H9 (cell line): ENCODE measurements at regions not wholly inside any gene's neighbourhood (a gene's known extent, or its start where the extent isn't known, plus 50 kb on each side); places are given as distances from the start of the nearest gene placed in this dataset.

Source experiments
- DNase-seq: peaks from one replicate; pipeline ENCODE4 v3.0.0-alpha.2; 2017
- H2AFZ ChIP-seq: one replicate; pipeline ENCODE4 v1.6.1; 2013; ENCODE audit warnings: mild to moderate bottlenecking, low read length, control low read depth, moderate library complexity
- H2AK5ac ChIP-seq: 2 replicates; pipeline ENCODE4 v1.6.1; 2013; ENCODE audit warnings: low read length, control low read depth, mixed read lengths; ENCODE audit not compliant: insufficient read length
- H2BK120ac ChIP-seq: one replicate; pipeline ENCODE4 v1.6.1; 2013; ENCODE audit warnings: low read depth, mild to moderate bottlenecking, low read length, control low read depth, inconsistent platforms; ENCODE audit not compliant: poor library complexity, severe bottlenecking
- H2BK12ac ChIP-seq: 2 replicates; pipeline ENCODE4 v1.6.1; 2013; ENCODE audit warnings: low read length, control low read depth, mixed read lengths, low read depth; ENCODE audit not compliant: insufficient read length
- H2BK15ac ChIP-seq: 2 replicates; pipeline ENCODE4 v1.6.1; 2013; ENCODE audit warnings: low read depth, low read length, control low read depth
- H2BK20ac ChIP-seq: one replicate; pipeline ENCODE4 v1.6.1; 2013; ENCODE audit warnings: low read depth, mild to moderate bottlenecking, low read length, control low read depth, inconsistent platforms; ENCODE audit not compliant: poor library complexity, severe bottlenecking
- H2BK5ac ChIP-seq: 2 replicates; pipeline ENCODE4 v1.6.1; 2013; ENCODE audit warnings: low read length, control low read depth, mixed read lengths; ENCODE audit not compliant: insufficient read length
- H3K14ac ChIP-seq: 2 replicates; pipeline ENCODE4 v1.6.1; 2013; ENCODE audit warnings: low read length, control low read depth; ENCODE audit not compliant: insufficient read depth
- H3K18ac ChIP-seq: 2 replicates; pipeline ENCODE4 v1.6.1; 2013; ENCODE audit warnings: low read depth, mild to moderate bottlenecking, mixed read lengths, low read length, control low read depth; ENCODE audit not compliant: insufficient read length
- H3K23ac ChIP-seq: 2 replicates; pipeline ENCODE4 v1.6.1; 2013; ENCODE audit warnings: low read length, control low read depth, mixed read lengths, low read depth; ENCODE audit not compliant: insufficient read length
- H3K23me2 ChIP-seq: 2 replicates; pipeline ENCODE4 v1.6.1; 2013; ENCODE audit warnings: low read depth, mild to moderate bottlenecking, mixed read lengths, low read length, control low read depth; ENCODE audit not compliant: insufficient read length, poor library complexity, severe bottlenecking
- H3K27ac ChIP-seq: 2 replicates; pipeline ENCODE4 v1.5.1; 2013; ENCODE audit warnings: low read length, control low read depth, mixed read lengths, low read depth; ENCODE audit not compliant: insufficient read length
- H3K27me3 ChIP-seq: 2 replicates; pipeline ENCODE4 v1.6.1; 2013; ENCODE audit warnings: low read length, control low read depth, inconsistent platforms; ENCODE audit not compliant: insufficient read depth
- H3K4ac ChIP-seq: 2 replicates; pipeline ENCODE4 v1.6.1; 2013; ENCODE audit warnings: low read depth, mild to moderate bottlenecking, control low read depth, inconsistent platforms, low read length, moderate library complexity
- H3K4me1 ChIP-seq: 2 replicates; pipeline ENCODE4 v1.6.1; 2013; ENCODE audit warnings: low read length, control low read depth, inconsistent platforms; ENCODE audit not compliant: insufficient read depth
- H3K4me2 ChIP-seq: 2 replicates; pipeline ENCODE4 v1.6.1; 2013; ENCODE audit warnings: low read length, control low read depth, mixed read lengths; ENCODE audit not compliant: insufficient read length, insufficient read depth
- H3K56ac ChIP-seq: 2 replicates; pipeline ENCODE4 v1.6.1; 2013; ENCODE audit warnings: low read depth, mild to moderate bottlenecking, mixed read lengths, low read length, control low read depth; ENCODE audit not compliant: insufficient read length
- H3K79me1 ChIP-seq: 2 replicates; pipeline ENCODE4 v1.6.1; 2013; ENCODE audit warnings: low read depth, mild to moderate bottlenecking, moderate library complexity, low read length, control low read depth, inconsistent platforms; ENCODE audit not compliant: insufficient read depth, poor library complexity, severe bottlenecking
- H3K79me2 ChIP-seq: 2 replicates; pipeline ENCODE4 v1.6.1; 2013; ENCODE audit warnings: low read length, control low read depth, inconsistent platforms; ENCODE audit not compliant: insufficient read depth
- H3K9ac ChIP-seq: 2 replicates; pipeline ENCODE4 v1.6.1; 2013; ENCODE audit warnings: low read length, control low read depth, mixed read lengths; ENCODE audit not compliant: insufficient read length; ENCODE audit errors: extremely low read depth
- H3K9me3 ChIP-seq: one replicate; pipeline ENCODE4 v1.6.1; 2013; ENCODE audit warnings: low read depth, low read length, inconsistent platforms; ENCODE audit not compliant: control insufficient read depth
- H3T11ph ChIP-seq: one replicate; pipeline ENCODE4 v1.6.1; 2013; ENCODE audit warnings: mild to moderate bottlenecking, low read length, control low read depth, inconsistent platforms
- H4K20me1 ChIP-seq: one replicate; pipeline ENCODE4 v1.6.1; 2013; ENCODE audit not compliant: control insufficient read depth, insufficient read length, insufficient read depth
- H4K5ac ChIP-seq: 2 replicates; pipeline ENCODE4 v1.6.1; 2013; ENCODE audit warnings: low read depth, mild to moderate bottlenecking, mixed read lengths, low read length, control low read depth; ENCODE audit not compliant: insufficient read length
- H4K8ac ChIP-seq: replicated peaks from 2 replicates; pipeline ENCODE4 v1.6.1; 2013; ENCODE audit warnings: low read length, control low read depth, mixed read lengths, low read depth; ENCODE audit not compliant: insufficient read length
- H4K91ac ChIP-seq: 2 replicates; pipeline ENCODE4 v1.6.1; 2013; ENCODE audit warnings: low read depth, mild to moderate bottlenecking, moderate library complexity, mixed read lengths, low read length, control low read depth; ENCODE audit not compliant: insufficient read length
- H3K27ac Mint-ChIP-seq, 3 experiments: 2 replicates in 2 of 3; 3 replicates in 1 of 3; pipeline ENCODE4 v1.8.0; 2020 to 2021; ENCODE audit warnings: mixed read lengths in 3 of 3, mild to moderate bottlenecking in 1 of 3, moderate library complexity in 1 of 3
- H3K27me3 Mint-ChIP-seq: 2 replicates; pipeline ENCODE4 v1.8.0; 2021; ENCODE audit warnings: low read depth, mild to moderate bottlenecking, moderate library complexity, mixed read lengths
- H3K36me3 Mint-ChIP-seq, 3 experiments: 2 replicates in 2 of 3; 3 replicates in 1 of 3; pipeline ENCODE4 v1.8.0; 2020 to 2021; ENCODE audit warnings: low read depth in 3 of 3, mixed read lengths in 3 of 3; ENCODE audit not compliant: insufficient read depth in 1 of 3
- H3K4me1 Mint-ChIP-seq, 2 experiments: 2 replicates each; pipeline ENCODE4 v1.8.0; 2020; ENCODE audit warnings: mixed read lengths in 2 of 2
- H3K4me3 Mint-ChIP-seq, 2 experiments: 2 replicates in 1 of 2; 3 replicates in 1 of 2; pipeline ENCODE4 v1.8.0; 2020 to 2021; ENCODE audit warnings: mild to moderate bottlenecking in 2 of 2, mixed read lengths in 2 of 2, moderate library complexity in 1 of 2
- H3K9me3 Mint-ChIP-seq, 2 experiments: 2 replicates in 1 of 2; 3 replicates in 1 of 2; pipeline ENCODE4 v1.8.0; 2020; ENCODE audit warnings: mild to moderate bottlenecking in 2 of 2, mixed read lengths in 2 of 2, moderate library complexity in 1 of 2
- WGBS: extraction: QIAGEN DNeasy Blood & Tissue Kit; methylation state at CpG from one replicate; pipeline ENCODE4 v1.1.7; 2013; ENCODE audit warnings: missing lambda C conversion rate, low lambda C conversion rate, mixed read lengths; ENCODE audit not compliant: insufficient read length; ENCODE audit errors: extremely low coverage; 5-methylcytosine and 5-hydroxymethylcytosine counted together
- TF ChIP-seq, protein P1 (sequence below): fragments of 200-600 bp; sonication (generic); conservative IDR thresholded peaks from 3 replicates; pipeline ENCODE4 v1.8.0; 2021; ENCODE audit warnings: antibody characterized with exemption, mild to moderate bottlenecking

DNA sequence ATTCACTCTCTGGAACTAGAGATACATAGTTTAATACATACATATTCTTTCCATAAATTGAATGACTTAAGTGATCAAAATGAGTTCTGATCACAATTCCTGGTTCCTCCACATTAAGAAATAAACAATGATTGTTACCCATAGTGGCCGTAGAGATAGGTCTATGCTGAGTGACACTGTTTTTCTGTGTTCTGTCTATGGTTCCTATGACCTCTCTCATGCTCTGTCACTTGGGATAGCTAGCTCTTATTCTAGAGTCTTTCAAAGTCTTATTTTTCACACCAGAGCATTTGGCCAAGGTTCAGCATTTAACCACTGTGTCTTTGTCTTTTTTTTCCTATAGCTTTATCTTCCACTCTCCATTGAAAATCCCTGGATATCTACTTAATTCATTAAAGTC, 132.4 kb downstream of the GOLGA6L6 start:
- Histone ChIP-seq H2AK5ac (no peak overlapping the region), H4K91ac (no peak overlapping the region), H3K4ac (no peak overlapping the region), H3K4me2 (no peak overlapping the region), H2BK5ac (no peak overlapping the region), H3K27me3 (no peaks in the 10 kb centered on the region), H3K9me3 (peaks cover 63% of the 10 kb centered on the region), H3K4me1 (no peaks in the 10 kb centered on the region), H3K14ac (no peak overlapping the region), H2BK15ac (no peak overlapping the region), H3K56ac (no peak overlapping the region), H3K79me1 (no peaks in the 10 kb centered on the region), H4K5ac (no peak overlapping the region), H3K9ac (no peak overlapping the region), H2BK20ac (no peak overlapping the region), H2BK120ac (no peak overlapping the region), H2AFZ (no peak overlapping the region), H3K23me2 (no peaks in the 10 kb centered on the region), H3K79me2 (no peaks in the 10 kb centered on the region), H3K23ac (no peak overlapping the region), H4K20me1 (no peaks in the 10 kb centered on the region), H2BK12ac (no peak overlapping the region), H3T11ph (no peak overlapping the region), H3K27ac (no peak overlapping the region), H4K8ac (no peak overlapping the region), H3K18ac (no peak overlapping the region)
- DNase-seq: no peak
- no CpG with 5 or more reads among the region's 1 CpG for WGBS
- H3K36me3 Mint-ChIP-seq: peaks cover 0 to 17% (median 8%) of the 10 kb centered on the region in 3 experiments; a peak in 5 of 7 replicates
- H3K4me3 Mint-ChIP-seq: no peak overlapping the region
- no peak overlapping the region for H3K27ac Mint-ChIP-seq
- H3K27me3 Mint-ChIP-seq: no peaks in the 10 kb centered on the region
- TF ChIP-seq, protein P1, sequence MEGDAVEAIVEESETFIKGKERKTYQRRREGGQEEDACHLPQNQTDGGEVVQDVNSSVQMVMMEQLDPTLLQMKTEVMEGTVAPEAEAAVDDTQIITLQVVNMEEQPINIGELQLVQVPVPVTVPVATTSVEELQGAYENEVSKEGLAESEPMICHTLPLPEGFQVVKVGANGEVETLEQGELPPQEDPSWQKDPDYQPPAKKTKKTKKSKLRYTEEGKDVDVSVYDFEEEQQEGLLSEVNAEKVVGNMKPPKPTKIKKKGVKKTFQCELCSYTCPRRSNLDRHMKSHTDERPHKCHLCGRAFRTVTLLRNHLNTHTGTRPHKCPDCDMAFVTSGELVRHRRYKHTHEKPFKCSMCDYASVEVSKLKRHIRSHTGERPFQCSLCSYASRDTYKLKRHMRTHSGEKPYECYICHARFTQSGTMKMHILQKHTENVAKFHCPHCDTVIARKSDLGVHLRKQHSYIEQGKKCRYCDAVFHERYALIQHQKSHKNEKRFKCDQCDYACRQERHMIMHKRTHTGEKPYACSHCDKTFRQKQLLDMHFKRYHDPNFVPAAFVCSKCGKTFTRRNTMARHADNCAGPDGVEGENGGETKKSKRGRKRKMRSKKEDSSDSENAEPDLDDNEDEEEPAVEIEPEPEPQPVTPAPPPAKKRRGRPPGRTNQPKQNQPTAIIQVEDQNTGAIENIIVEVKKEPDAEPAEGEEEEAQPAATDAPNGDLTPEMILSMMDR: no peak
- peaks cover 33 to 36% of the 10 kb centered on the region in 2 experiments for H3K9me3 Mint-ChIP-seq
- H3K4me1 Mint-ChIP-seq: no peaks in the 10 kb centered on the region
